Inflammatory macrophage (primary cell): ENCODE measurements at regions not wholly inside any gene's neighbourhood (a gene's known extent, or its start where the extent isn't known, plus 50 kb on each side); places are given as distances from the start of the nearest gene placed in this dataset.

Experiments
- DNase-seq, 2 donors: peaks; one replicate each; pipeline ENCODE4 v3.0.0-alpha.2; 2020 to 2022

GRCh38 chr20:63099456-63100173 lies 92.9 kb upstream of the BHLHE23 start:
- DNase-seq = no peak

GRCh38 chr20:63098195-63098810 lies 91.5 kb upstream of the BHLHE23 start:
- no peak for DNase-seq

GRCh38 chr20:63097336-63097831 lies 90.6 kb upstream of the BHLHE23 start:
- no peak for DNase-seq

- no peak for DNase-seq
Observed at GRCh38 chr20:63096681-63097335, 90.0 kb upstream of the BHLHE23 start.

GRCh38 chr20:63095718-63096654 lies 89.2 kb upstream of the BHLHE23 start:
- no peak for DNase-seq

GRCh38 chr20:63094767-63095499 lies 88.2 kb upstream of the BHLHE23 start:
- DNase-seq = no peak

- DNase-seq = no peak
Observed at GRCh38 chr20:63093966-63094766, 87.4 kb upstream of the BHLHE23 start.

GRCh38 chr20:63092660-63093215 lies 86.0 kb upstream of the BHLHE23 start:
- DNase-seq = no peak

- no peak for DNase-seq
Observed at GRCh38 chr20:63091901-63092659, 85.3 kb upstream of the BHLHE23 start.

- DNase-seq = no peak
Observed at GRCh38 chr20:63090682-63091571, 84.2 kb upstream of the BHLHE23 start.

GRCh38 chr20:63090052-63090451 lies 83.3 kb upstream of the BHLHE23 start:
- no peak for DNase-seq

GRCh38 chr20:63089051-63089907 lies 82.5 kb upstream of the BHLHE23 start:
- no peak for DNase-seq

GRCh38 chr20:63087872-63088680 lies 81.3 kb upstream of the BHLHE23 start:
- DNase-seq = no peak

GRCh38 chr20:63087236-63087871 lies 80.6 kb upstream of the BHLHE23 start:
- no peak for DNase-seq

- no peak for DNase-seq
Observed at GRCh38 chr20:63086421-63087235, 79.9 kb upstream of the BHLHE23 start.
